Activated CD4-positive, alpha-beta T cell treated with anti-CD3 and anti-CD28 coated beads, Interleukin-2, amount 10 ng/mL, durations not matched to agents 7 days and 5 days (primary cell): ENCODE measurements at regions not wholly inside any gene's neighbourhood (a gene's known extent, or its start where the extent isn't known, plus 50 kb on each side); places are given as distances from the start of the nearest gene placed in this dataset.

ENCODE experiments used
- CTCF ChIA-PET: fragments of 350-600 bp; sonication (Branson Sonifier 250); formaldehyde crosslinking; loops from one replicate; lab custom pipeline; 2021; ENCODE audit warnings: antibody characterized with exemption; lab: Charles Lee
- POLR2A ChIA-PET: fragments of 350-600 bp; sonication (Branson Sonifier 250); formaldehyde crosslinking; loops from one replicate; lab custom pipeline; 2021; ENCODE audit warnings: antibody characterized with exemption; lab: Charles Lee
- DNase-seq: peaks from one replicate; pipeline ENCODE4 v3.0.0-alpha.2; 2020
- H3K27ac Mint-ChIP-seq: one replicate; pipeline ENCODE4 v1.8.0; 2021; ENCODE audit warnings: mild to moderate bottlenecking, moderate library complexity, mixed read lengths
- H3K27me3 Mint-ChIP-seq: one replicate; pipeline ENCODE4 v1.8.0; 2021; ENCODE audit warnings: mixed read lengths
- H3K36me3 Mint-ChIP-seq: one replicate; pipeline ENCODE4 v1.8.0; 2021; ENCODE audit warnings: low read depth, mixed read lengths
- H3K4me1 Mint-ChIP-seq: one replicate; pipeline ENCODE4 v1.8.0; 2021; ENCODE audit warnings: mixed read lengths
- H3K4me3 Mint-ChIP-seq: one replicate; pipeline ENCODE4 v1.8.0; 2021; ENCODE audit warnings: mild to moderate bottlenecking, moderate library complexity, mixed read lengths
- H3K9me3 Mint-ChIP-seq: one replicate; pipeline ENCODE4 v1.8.0; 2021; ENCODE audit warnings: mixed read lengths

DNA sequence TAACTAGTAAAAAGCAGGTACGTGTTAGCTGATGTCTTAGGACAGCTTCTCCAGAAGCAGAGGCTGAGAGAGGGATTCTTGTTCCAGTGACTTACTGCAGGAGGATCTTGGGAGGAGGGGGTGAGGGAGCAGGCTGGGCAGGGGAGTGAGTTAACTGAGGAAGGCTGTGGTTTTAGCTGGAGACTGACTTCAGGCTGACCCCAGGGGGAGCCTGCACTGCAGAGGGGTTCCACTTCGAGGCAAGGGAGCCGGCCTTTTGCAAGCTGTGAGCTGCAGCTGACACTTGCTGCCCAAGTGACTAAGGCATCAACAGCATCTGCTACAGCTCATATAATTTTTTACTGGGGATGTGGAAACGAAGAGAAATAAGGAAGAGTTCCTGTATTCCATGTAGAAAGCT lies 50.4 kb upstream of the SOD1 start:
- DNase-seq, result no peak
- H3K4me3 Mint-ChIP-seq, result no peak overlapping the region
- H3K9me3 Mint-ChIP-seq, result peaks cover 15% of the 10 kb centered on the region
- H3K4me1 Mint-ChIP-seq, result peaks cover 5% of the 10 kb centered on the region
- CTCF ChIA-PET, result interaction anchor here (1.0 kb wide), 1 partner anchor 510 kb away, joined by 3 read pairs; no protein-coding TSS in a partner anchor
- H3K27me3 Mint-ChIP-seq, result peaks cover 9% of the 10 kb centered on the region
- POLR2A ChIA-PET, result no interaction called here
- H3K36me3 Mint-ChIP-seq, result no peaks in the 10 kb centered on the region
- no peak overlapping the region for H3K27ac Mint-ChIP-seq

DNA sequence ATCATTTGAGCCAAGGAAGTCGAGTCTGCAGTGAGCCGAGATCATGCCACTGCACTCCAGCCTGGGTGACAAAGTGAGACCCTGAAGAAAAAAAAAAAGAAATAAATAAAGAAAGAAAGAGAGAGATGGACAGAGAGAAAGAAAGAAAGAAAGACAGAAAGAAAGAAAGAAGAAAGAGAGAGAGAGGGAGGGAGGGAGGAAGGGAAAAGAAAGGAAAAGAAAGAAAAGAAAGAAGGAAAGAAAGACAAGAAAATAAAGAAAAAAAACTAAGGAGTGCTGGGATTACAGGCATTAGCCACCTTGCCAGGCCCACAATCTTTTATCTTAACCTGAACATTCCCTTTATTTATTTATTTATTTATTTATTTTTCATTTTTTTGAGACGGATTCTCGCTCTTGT lies 51.7 kb upstream of the SOD1 start:
- H3K4me3 Mint-ChIP-seq, result no peak overlapping the region
- peaks cover 15% of the 10 kb centered on the region for H3K9me3 Mint-ChIP-seq
- DNase-seq, result no peak
- H3K4me1 Mint-ChIP-seq, result peaks cover 3% of the 10 kb centered on the region
- CTCF ChIA-PET, result interaction anchor here (0.6 kb wide), 1 partner anchor 472 kb away, joined by 4 read pairs; no protein-coding TSS in a partner anchor
- POLR2A ChIA-PET, result no interaction called here
- H3K36me3 Mint-ChIP-seq, result no peaks in the 10 kb centered on the region
- H3K27ac Mint-ChIP-seq, result no peak overlapping the region
- peaks cover 3% of the 10 kb centered on the region for H3K27me3 Mint-ChIP-seq

DNA sequence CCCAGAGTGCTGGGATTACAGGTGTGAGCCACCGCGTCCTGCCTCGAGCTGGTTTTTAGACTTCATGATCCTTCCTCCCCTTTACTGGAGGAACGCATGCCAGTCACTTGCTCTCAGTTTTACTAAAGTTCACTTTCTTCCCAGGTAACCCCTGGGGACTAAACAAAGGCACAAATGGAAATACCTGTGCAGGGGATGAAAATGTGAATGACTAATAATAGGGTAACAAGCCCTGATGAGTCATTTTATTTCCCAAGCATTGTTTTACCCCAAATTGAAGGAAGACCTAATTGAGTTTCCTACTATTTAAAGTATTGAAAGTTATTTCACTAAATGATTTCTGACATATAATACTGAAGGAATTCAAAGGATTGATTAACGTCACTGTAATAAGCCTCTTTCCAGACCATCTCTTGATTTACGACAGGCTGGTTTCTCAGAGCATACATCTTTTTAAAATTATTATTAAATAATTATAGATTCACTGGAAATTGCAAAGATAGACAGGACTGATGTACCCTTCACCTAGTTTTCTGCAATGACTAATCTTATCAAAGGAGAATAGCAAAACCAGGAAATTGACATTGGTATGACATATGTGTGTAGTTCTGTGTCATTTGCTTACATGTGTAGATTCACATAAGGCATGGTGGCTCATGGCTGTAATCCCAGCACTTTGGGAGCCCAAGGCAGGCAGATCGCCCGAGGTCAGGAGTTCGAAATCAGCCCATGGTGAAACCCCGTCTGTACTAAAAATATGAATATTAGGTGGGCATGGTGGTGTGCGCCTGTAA lies 53.2 kb upstream of the SOD1 start:
- POLR2A ChIA-PET, result no interaction called here
- CTCF ChIA-PET, result interaction anchor here (0.7 kb wide), 1 partner anchor 957 kb away, joined by 3 read pairs; no protein-coding TSS in a partner anchor
- H3K4me1 Mint-ChIP-seq, result peaks cover 3% of the 10 kb centered on the region
- no peak for DNase-seq
- H3K27ac Mint-ChIP-seq, result no peak overlapping the region
- H3K27me3 Mint-ChIP-seq, result no peaks in the 10 kb centered on the region
- H3K4me3 Mint-ChIP-seq, result no peak overlapping the region
- peaks cover 9% of the 10 kb centered on the region for H3K9me3 Mint-ChIP-seq
- no peaks in the 10 kb centered on the region for H3K36me3 Mint-ChIP-seq

DNA sequence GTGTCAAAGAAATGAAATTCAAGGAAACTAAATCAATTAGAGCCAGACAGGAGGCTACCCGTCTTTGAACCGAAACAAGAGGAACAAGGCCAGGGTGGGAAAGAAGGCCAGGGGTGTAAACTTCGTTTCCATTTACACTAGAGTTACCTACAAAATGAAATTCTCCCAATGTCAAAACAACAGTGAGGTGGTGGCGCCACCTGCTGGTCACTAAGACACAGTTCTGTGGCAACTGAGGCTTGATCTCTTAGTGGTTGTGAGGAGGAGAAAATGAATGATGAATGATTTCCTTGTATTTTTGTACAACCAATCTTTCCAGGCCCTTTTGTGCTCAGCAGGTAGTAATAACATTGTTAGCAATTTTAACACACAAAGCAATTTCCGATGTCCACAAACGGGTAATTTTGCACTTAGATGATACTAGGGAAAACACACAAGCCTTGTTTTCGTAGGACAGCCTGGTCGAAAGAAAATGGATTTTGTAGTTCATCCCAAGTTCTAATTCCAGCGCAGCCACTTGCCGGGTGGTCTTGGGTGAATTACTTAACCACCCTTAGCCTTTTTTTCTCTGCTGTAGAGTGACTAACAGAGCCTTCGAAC lies 54.8 kb upstream of the SOD1 start:
- H3K9me3 Mint-ChIP-seq, result no peaks in the 10 kb centered on the region
- ChIA-PET CTCF (interaction anchor here (1.0 kb wide), 1 partner anchor 9 kb away, joined by 3 read pairs; no protein-coding TSS in a partner anchor), POLR2A (no interaction called here)

DNA sequence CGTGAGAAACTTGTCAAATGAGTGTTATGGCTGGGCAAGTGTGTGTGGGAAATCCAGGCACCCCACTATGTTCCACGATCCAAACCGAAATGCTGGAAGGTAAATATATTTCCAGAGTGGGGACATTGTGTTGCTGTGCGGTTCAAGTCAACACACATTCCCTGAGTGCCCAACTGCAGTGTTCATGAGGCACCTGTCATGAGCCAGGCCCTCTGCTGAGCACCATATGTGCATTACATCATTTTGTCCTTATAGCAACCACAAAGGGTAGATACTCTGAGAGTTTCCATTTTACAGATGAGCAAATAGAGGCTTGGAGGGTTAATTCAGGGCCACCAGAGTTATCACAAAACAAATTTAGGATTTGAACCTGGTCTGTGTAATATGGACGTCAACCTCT lies 59.9 kb upstream of the SOD1 start:
- Mint-ChIP-seq H3K4me3 (no peak overlapping the region), H3K4me1 (peaks cover 2% of the 10 kb centered on the region), H3K9me3 (no peaks in the 10 kb centered on the region), H3K27me3 (no peaks in the 10 kb centered on the region), H3K36me3 (no peaks in the 10 kb centered on the region), H3K27ac (no peak overlapping the region)
- no peak for DNase-seq
- CTCF ChIA-PET, result no interaction called here
- POLR2A ChIA-PET, result interaction anchor here (0.7 kb wide), 1 partner anchor 724 kb away, joined by 4 read pairs; no protein-coding TSS in a partner anchor

More for the DNA sequence above, 54.8 kb upstream of the SOD1 start:
- DNase-seq, result peak; percentile 76
- Mint-ChIP-seq H3K36me3 (no peaks in the 10 kb centered on the region), H3K27me3 (no peaks in the 10 kb centered on the region), H3K4me3 (no peak overlapping the region), H3K4me1 (peaks cover 3% of the 10 kb centered on the region), H3K27ac (no peak overlapping the region)

DNA sequence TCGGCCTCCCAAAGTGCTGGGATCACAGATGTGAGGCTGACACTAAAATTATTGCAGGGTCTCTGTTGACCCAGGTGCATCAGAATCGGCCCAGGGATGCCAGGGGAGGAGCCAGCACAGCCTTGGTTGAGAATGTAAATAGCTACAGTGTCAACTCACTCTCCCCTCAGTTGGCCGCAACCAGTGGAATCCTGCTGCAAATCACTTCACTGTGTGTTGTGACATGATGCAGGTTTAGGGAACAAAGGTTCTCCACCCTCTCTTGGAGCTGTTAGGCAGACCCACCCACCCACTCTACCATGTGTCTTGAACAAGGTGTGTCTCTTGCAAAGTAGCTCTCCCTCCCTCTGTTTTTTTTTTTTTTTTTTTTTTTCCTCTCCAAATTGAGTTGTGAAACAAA lies 60.5 kb upstream of the SOD1 start:
- DNase-seq, result no peak
- ChIA-PET POLR2A (interaction anchor here (0.7 kb wide), 1 partner anchor 724 kb away, joined by 4 read pairs; no protein-coding TSS in a partner anchor), CTCF (no interaction called here)
- no peaks in the 10 kb centered on the region for H3K36me3 Mint-ChIP-seq
- no peaks in the 10 kb centered on the region for H3K4me1 Mint-ChIP-seq
- no peak overlapping the region for H3K27ac Mint-ChIP-seq
- no peak overlapping the region for H3K4me3 Mint-ChIP-seq
- H3K9me3 Mint-ChIP-seq, result no peaks in the 10 kb centered on the region
- no peaks in the 10 kb centered on the region for H3K27me3 Mint-ChIP-seq

DNA sequence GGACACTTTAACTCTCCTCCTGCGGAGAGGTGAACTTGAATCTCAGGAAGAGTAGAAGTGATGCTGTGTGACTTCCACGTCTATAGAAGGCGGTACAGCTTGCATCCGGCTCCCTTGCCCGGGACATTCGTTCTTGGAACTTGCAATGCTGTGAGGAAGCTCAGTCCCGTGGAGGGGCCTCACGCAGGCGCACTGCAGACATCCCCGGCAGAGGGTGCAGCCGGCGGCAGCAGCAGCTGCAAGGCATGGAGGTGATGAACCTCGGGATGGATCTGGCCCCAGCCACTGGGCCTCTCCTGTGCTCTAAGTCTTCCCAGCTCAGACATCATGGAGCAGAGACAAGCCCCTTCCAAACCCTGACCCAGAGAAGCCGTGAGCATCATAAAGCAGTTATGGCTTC lies 61.8 kb upstream of the SOD1 start:
- Mint-ChIP-seq H3K4me3 (no peak overlapping the region), H3K27ac (no peak overlapping the region), H3K4me1 (no peaks in the 10 kb centered on the region), H3K9me3 (no peaks in the 10 kb centered on the region), H3K27me3 (no peaks in the 10 kb centered on the region), H3K36me3 (no peaks in the 10 kb centered on the region)
- POLR2A ChIA-PET, result no interaction called here
- DNase-seq, result no peak
- CTCF ChIA-PET, result interaction anchor here (0.8 kb wide), 1 partner anchor 10 kb away, joined by 3 read pairs; no protein-coding TSS in a partner anchor

DNA sequence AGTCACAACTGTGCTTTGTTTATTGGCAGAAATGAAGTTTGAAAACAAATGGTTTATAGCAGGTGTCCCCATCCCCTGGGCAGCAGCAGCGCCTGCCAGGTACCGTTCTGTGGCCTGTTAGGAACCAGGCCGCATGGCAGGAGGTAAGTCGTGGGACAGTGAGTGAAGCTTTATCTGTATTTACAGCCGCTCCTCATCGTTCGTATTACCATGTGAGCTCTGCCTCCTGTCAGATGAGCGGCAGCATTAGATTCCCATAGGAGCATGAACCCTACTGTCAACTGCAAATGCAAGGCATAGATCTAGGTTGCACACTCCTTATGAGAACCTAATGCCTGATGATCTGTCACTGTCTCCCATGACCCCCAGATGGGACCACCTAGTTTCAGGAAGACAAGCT lies 63.4 kb upstream of the SOD1 start:
- H3K9me3 Mint-ChIP-seq, result no peaks in the 10 kb centered on the region
- no peak overlapping the region for H3K27ac Mint-ChIP-seq
- CTCF ChIA-PET, result interaction anchor here (1.0 to 1.4 kb wide), 2 partner anchors 8 to 10 kb away, joined by 3 to 7 read pairs; no protein-coding TSS in a partner anchor
- DNase-seq, result no peak
- H3K4me3 Mint-ChIP-seq, result no peak overlapping the region
- no peaks in the 10 kb centered on the region for H3K36me3 Mint-ChIP-seq
- H3K4me1 Mint-ChIP-seq, result no peaks in the 10 kb centered on the region
- POLR2A ChIA-PET, result no interaction called here
- H3K27me3 Mint-ChIP-seq, result peaks cover 2% of the 10 kb centered on the region

DNA sequence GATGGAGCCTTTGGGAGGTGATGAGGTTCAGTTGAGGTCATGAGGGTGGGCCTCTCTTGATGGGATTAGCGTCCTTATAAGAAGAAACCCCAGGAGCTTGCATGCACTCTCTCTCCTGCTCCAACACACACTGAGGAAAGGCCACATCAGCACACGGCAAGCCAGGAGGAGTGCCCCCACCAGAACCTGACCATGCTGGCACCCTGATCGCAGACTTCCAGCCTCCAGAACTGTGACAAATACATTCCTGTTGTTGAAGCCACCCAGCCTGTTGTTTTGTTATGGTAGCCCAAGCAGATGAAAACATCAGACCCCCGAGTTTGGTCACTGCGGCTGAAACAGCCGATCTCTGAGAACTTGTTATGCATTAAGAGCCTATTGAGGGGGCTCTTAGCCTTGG lies 64.8 kb upstream of the SOD1 start:
- Mint-ChIP-seq H3K27ac (no peak overlapping the region), H3K4me1 (no peaks in the 10 kb centered on the region), H3K4me3 (no peak overlapping the region), H3K9me3 (no peaks in the 10 kb centered on the region), H3K36me3 (no peaks in the 10 kb centered on the region), H3K27me3 (peaks cover 2% of the 10 kb centered on the region)
- ChIA-PET CTCF (interaction anchor here (0.6 to 1.4 kb wide), 4 partner anchors 24 to 495 kb away, joined by 3 to 4 read pairs (median 3); no protein-coding TSS in a partner anchor), POLR2A (no interaction called here)
- DNase-seq, result no peak

DNA sequence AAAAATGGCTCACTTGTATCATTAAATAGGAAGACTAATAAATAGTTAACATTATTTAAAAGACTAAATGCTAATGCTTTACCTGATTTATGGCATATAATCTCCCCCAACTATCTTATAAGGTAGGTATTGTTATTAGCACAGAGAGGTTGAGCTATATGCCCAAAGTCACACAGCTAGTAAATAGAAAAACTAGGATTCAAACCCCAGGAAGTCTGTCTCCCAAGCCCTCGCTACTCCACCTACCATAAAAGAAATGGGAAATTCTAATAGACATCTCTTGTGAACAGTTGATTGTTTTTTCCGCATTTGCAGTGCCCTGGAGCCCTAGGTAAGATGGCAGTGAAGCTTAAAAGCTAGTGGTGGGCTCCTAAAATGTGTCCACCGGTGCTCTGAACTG lies 65.2 kb upstream of the SOD1 start:
- H3K4me1 Mint-ChIP-seq, result no peaks in the 10 kb centered on the region
- no peak overlapping the region for H3K4me3 Mint-ChIP-seq
- H3K27ac Mint-ChIP-seq, result no peak overlapping the region
- no peaks in the 10 kb centered on the region for H3K36me3 Mint-ChIP-seq
- CTCF ChIA-PET, result interaction anchor here (1.3 to 1.4 kb wide), 2 partner anchors 433 to 495 kb away, joined by 3 read pairs; no protein-coding TSS in a partner anchor
- peaks cover 2% of the 10 kb centered on the region for H3K27me3 Mint-ChIP-seq
- H3K9me3 Mint-ChIP-seq, result no peaks in the 10 kb centered on the region
- POLR2A ChIA-PET, result no interaction called here
- no peak for DNase-seq

DNA sequence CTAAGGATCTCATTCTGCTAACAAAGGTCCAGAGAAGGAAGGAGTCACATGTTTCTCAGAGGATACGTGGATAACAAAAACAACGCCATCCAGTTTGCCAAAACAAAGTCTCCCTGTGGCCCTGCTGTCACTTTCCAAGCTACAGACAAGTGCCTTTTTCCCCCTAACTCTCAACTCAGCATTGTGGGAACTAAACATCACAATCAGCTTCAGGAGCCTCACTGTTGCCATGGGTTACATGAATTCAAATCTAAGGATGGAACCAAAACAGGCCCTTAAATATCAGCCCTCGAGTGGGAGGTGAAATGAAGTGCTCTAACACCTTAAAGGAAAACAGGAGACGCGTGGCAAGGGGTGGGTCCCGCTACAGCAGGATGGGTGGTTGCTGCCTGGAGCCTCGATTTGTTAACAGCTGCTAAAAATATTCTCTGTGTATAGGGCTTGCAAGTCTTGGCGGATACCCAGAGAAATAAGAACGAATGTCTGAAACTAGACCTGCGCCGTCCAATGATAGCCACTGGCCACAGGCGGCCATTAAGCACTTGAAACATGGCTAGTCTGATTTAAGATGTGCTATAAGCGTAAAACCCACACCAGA lies 66.4 kb upstream of the SOD1 start:
- CTCF ChIA-PET, result no interaction called here
- no peak overlapping the region for H3K27ac Mint-ChIP-seq
- H3K27me3 Mint-ChIP-seq, result peaks cover 2% of the 10 kb centered on the region
- no peaks in the 10 kb centered on the region for H3K4me1 Mint-ChIP-seq
- no peaks in the 10 kb centered on the region for H3K36me3 Mint-ChIP-seq
- DNase-seq, result no peak
- H3K9me3 Mint-ChIP-seq, result no peaks in the 10 kb centered on the region
- no peak overlapping the region for H3K4me3 Mint-ChIP-seq
- POLR2A ChIA-PET, result interaction anchor here (0.6 kb wide), 1 partner anchor 461 kb away, joined by 3 read pairs; no protein-coding TSS in a partner anchor

DNA sequence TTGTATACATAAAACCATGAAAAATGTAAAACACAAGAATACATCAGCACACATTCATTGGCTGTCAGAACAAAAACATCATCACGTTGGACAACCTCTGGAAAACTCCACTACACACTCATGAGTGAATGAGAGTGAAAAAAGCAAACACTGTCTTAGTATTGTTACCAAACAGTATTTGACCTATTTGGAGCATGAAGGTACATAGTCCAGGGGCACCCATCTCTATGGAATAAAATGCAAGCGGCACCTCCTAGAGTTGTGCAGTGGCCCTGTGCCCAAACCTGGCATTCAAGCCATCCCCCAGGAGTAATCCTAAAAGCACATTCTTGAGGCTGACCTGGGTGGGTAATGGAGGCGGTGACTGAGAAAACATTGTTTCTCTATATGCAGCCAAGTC lies 67.0 kb upstream of the SOD1 start:
- Mint-ChIP-seq H3K36me3 (no peaks in the 10 kb centered on the region), H3K27ac (no peak overlapping the region), H3K4me3 (no peak overlapping the region), H3K4me1 (no peaks in the 10 kb centered on the region), H3K9me3 (no peaks in the 10 kb centered on the region), H3K27me3 (peaks cover 2% of the 10 kb centered on the region)
- ChIA-PET CTCF (interaction anchor here (0.6 kb wide), 1 partner anchor 9 kb away, joined by 3 read pairs; no protein-coding TSS in a partner anchor), POLR2A (interaction anchor here (0.6 kb wide), 1 partner anchor 460 kb away, joined by 3 read pairs; no protein-coding TSS in a partner anchor)
- DNase-seq, result no peak
